ENCODE measurements at regions not wholly inside any gene's neighbourhood (a gene's known extent, or its start where the extent isn't known, plus 50 kb on each side); places are given as distances from the start of the nearest gene placed in this dataset.
A peak's percentile ranks its signal among the peaks of the same experiment; 100 is the strongest.

DNA sequence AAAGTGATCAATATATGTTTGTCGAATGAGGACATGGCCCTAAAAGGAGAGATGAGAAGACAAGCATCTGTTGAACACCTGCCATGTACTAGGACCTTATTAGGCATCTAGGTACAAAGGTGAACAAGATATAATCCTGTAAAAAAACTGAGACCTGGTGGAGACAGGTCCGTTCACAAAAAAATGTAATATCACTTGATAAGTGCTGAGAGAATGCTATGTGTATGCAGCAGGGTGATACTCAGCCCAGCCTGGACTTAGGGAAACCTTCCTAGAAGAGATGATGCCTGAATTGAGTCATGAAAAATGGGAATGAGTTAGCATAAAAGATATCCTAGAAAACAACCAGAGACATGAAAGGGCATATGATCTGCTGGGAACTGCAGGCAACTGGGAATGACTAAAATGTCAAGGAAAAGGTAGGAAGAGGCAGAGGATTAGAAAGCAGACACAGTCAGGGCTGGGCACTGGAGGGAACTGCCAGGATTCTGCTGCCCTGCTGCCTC, 108.5 kb downstream of the ADRB2 start:
- Histone ChIP-seq H3K4me2 (ENCODE audit: low read length) (no peak overlapping the region), H3K27ac (ENCODE audit: low read depth, low read length) (no peak overlapping the region), H3K79me1 (ENCODE audit: low read length) (no peaks in the 10 kb centered on the region), H3K4me1 (ENCODE audit: control insufficient read depth in 1 of 2, insufficient read depth in 2 of 2, low read length in 2 of 2) (no peaks in the 10 kb centered on the region), H2BK5ac (ENCODE audit: low read depth, low read length, poor library complexity) (no peak overlapping the region), H3K79me2 (ENCODE audit: control insufficient read depth, insufficient read depth, low read length, poor library complexity) (no peaks in the 10 kb centered on the region), H4K8ac (ENCODE audit: low read depth, low read length) (no peak overlapping the region), H3K4ac (ENCODE audit: low read depth, low read length) (no peak overlapping the region), H3K36me3 (ENCODE audit: control insufficient read depth in 1 of 2, insufficient read depth in 2 of 2, low read length in 2 of 2) (no peaks in the 10 kb centered on the region), H3K9me3 (ENCODE audit: insufficient read depth, low read depth, low read length) (no peaks in the 10 kb centered on the region), H3K23ac (ENCODE audit: low read length) (no peak overlapping the region), H3K9ac (ENCODE audit: low read length) (no peak overlapping the region), H3K18ac (ENCODE audit: low read length) (no peak overlapping the region), H3K27me3 (ENCODE audit: insufficient read depth, low read length) (no peaks in the 10 kb centered on the region), H2AFZ (ENCODE audit: insufficient read depth, low read length, poor library complexity) (no peak overlapping the region), H4K91ac (ENCODE audit: low read depth, low read length) (no peak overlapping the region), H3K14ac (ENCODE audit: low read length) (no peak overlapping the region), H3K4me3 (ENCODE audit: low read depth, low read length) (no peak overlapping the region), H4K12ac (ENCODE audit: low read depth, low read length) (no peak overlapping the region), H2BK12ac (ENCODE audit: low read length) (no peak overlapping the region), H2BK120ac (ENCODE audit: insufficient read depth, low read length, poor library complexity) (no peak overlapping the region), H2AK5ac (ENCODE audit: low read length) (no peak overlapping the region)
- no peak for DNase-seq
- no CpG with 5 or more reads among the region's 2 CpGs for WGBS (ENCODE audit: extremely low coverage, insufficient coverage, insufficient read length)

GRCh38 chr5:148937239-148937638, 110.8 kb downstream of the ADRB2 start:
- Histone ChIP-seq H2AK5ac (ENCODE audit: low read length) (no peak overlapping the region), H3K23ac (ENCODE audit: low read length) (no peak overlapping the region), H3K36me3 (ENCODE audit: control insufficient read depth in 1 of 2, insufficient read depth in 2 of 2, low read length in 2 of 2) (no peaks in the 10 kb centered on the region), H3K9me3 (ENCODE audit: insufficient read depth, low read depth, low read length) (no peaks in the 10 kb centered on the region), H3K14ac (ENCODE audit: low read length) (no peak overlapping the region), H3K27ac (ENCODE audit: low read depth, low read length) (no peak overlapping the region), H3K18ac (ENCODE audit: low read length) (no peak overlapping the region), H3K9ac (ENCODE audit: low read length) (no peak overlapping the region), H4K12ac (ENCODE audit: low read depth, low read length) (no peak overlapping the region), H2BK12ac (ENCODE audit: low read length) (no peak overlapping the region), H2BK5ac (ENCODE audit: low read depth, low read length, poor library complexity) (no peak overlapping the region), H2BK120ac (ENCODE audit: insufficient read depth, low read length, poor library complexity) (no peak overlapping the region), H3K27me3 (ENCODE audit: insufficient read depth, low read length) (no peaks in the 10 kb centered on the region), H3K79me1 (ENCODE audit: low read length) (no peaks in the 10 kb centered on the region), H3K4me3 (ENCODE audit: low read depth, low read length) (no peak overlapping the region), H3K79me2 (ENCODE audit: control insufficient read depth, insufficient read depth, low read length, poor library complexity) (no peaks in the 10 kb centered on the region), H4K91ac (ENCODE audit: low read depth, low read length) (no peak overlapping the region), H3K4me1 (ENCODE audit: control insufficient read depth in 1 of 2, insufficient read depth in 2 of 2, low read length in 2 of 2) (no peaks in the 10 kb centered on the region), H3K4ac (ENCODE audit: low read depth, low read length) (no peak overlapping the region), H2AFZ (ENCODE audit: insufficient read depth, low read length, poor library complexity) (no peak overlapping the region), H4K8ac (ENCODE audit: low read depth, low read length) (no peak overlapping the region), H3K4me2 (ENCODE audit: low read length) (no peak overlapping the region)
- DNase-seq = no peak
- no CpG with 5 or more reads among the region's 1 CpG for WGBS (ENCODE audit: extremely low coverage, insufficient coverage, insufficient read length)

GRCh38 chr5:148937830-148938521, 111.6 kb downstream of the ADRB2 start:
- no peak overlapping the region for H3K4me3 ChIP-seq (ENCODE audit: low read depth, low read length)
- H2BK5ac ChIP-seq (ENCODE audit: low read depth, low read length, poor library complexity) = no peak overlapping the region
- no CpG with 5 or more reads among the region's 4 CpGs for WGBS (ENCODE audit: extremely low coverage, insufficient coverage, insufficient read length)
- no peak overlapping the region for H2AFZ ChIP-seq (ENCODE audit: insufficient read depth, low read length, poor library complexity)
- no peak for DNase-seq
- no peaks in the 10 kb centered on the region for H3K27me3 ChIP-seq (ENCODE audit: insufficient read depth, low read length)
- H3K9ac ChIP-seq (ENCODE audit: low read length) = no peak overlapping the region
- no peaks in the 10 kb centered on the region for H3K79me1 ChIP-seq (ENCODE audit: low read length)
- H3K14ac ChIP-seq (ENCODE audit: low read length) = no peak overlapping the region
- no peak overlapping the region for H3K18ac ChIP-seq (ENCODE audit: low read length)
- no peak overlapping the region for H2BK12ac ChIP-seq (ENCODE audit: low read length)
- no peak overlapping the region for H3K23ac ChIP-seq (ENCODE audit: low read length)
- no peak overlapping the region for H2AK5ac ChIP-seq (ENCODE audit: low read length)
- H4K8ac ChIP-seq (ENCODE audit: low read depth, low read length) = no peak overlapping the region
- no peak overlapping the region for H3K27ac ChIP-seq (ENCODE audit: low read depth, low read length)
- H3K36me3 ChIP-seq (ENCODE audit: control insufficient read depth in 1 of 2, insufficient read depth in 2 of 2, low read length in 2 of 2) = no peaks in the 10 kb centered on the region
- no peak overlapping the region for H3K4ac ChIP-seq (ENCODE audit: low read depth, low read length)
- no peak overlapping the region for H3K4me2 ChIP-seq (ENCODE audit: low read length)
- H2BK120ac ChIP-seq (ENCODE audit: insufficient read depth, low read length, poor library complexity) = no peak overlapping the region
- H3K4me1 ChIP-seq (ENCODE audit: control insufficient read depth in 1 of 2, insufficient read depth in 2 of 2, low read length in 2 of 2) = no peaks in the 10 kb centered on the region
- no peak overlapping the region for H4K91ac ChIP-seq (ENCODE audit: low read depth, low read length)
- no peak overlapping the region for H4K12ac ChIP-seq (ENCODE audit: low read depth, low read length)
- H3K9me3 ChIP-seq (ENCODE audit: insufficient read depth, low read depth, low read length) = no peaks in the 10 kb centered on the region
- H3K79me2 ChIP-seq (ENCODE audit: control insufficient read depth, insufficient read depth, low read length, poor library complexity) = no peaks in the 10 kb centered on the region

- no peaks in the 10 kb centered on the region for H3K27me3 ChIP-seq (ENCODE audit: insufficient read depth, low read length)
- no peak overlapping the region for H3K4ac ChIP-seq (ENCODE audit: low read depth, low read length)
- 100% methylated on average over 1 of the region's 3 CpGs for WGBS (ENCODE audit: extremely low coverage, insufficient coverage, insufficient read length)
- no peak overlapping the region for H4K91ac ChIP-seq (ENCODE audit: low read depth, low read length)
- no peaks in the 10 kb centered on the region for H3K79me1 ChIP-seq (ENCODE audit: low read length)
- no peak overlapping the region for H3K4me3 ChIP-seq (ENCODE audit: low read depth, low read length)
- no peak overlapping the region for H3K18ac ChIP-seq (ENCODE audit: low read length)
- no peak overlapping the region for H3K9ac ChIP-seq (ENCODE audit: low read length)
- H2AFZ ChIP-seq (ENCODE audit: insufficient read depth, low read length, poor library complexity) = no peak overlapping the region
- no peaks in the 10 kb centered on the region for H3K4me1 ChIP-seq (ENCODE audit: control insufficient read depth in 1 of 2, insufficient read depth in 2 of 2, low read length in 2 of 2)
- H3K9me3 ChIP-seq (ENCODE audit: insufficient read depth, low read depth, low read length) = no peaks in the 10 kb centered on the region
- H2BK5ac ChIP-seq (ENCODE audit: low read depth, low read length, poor library complexity) = no peak overlapping the region
- no peak overlapping the region for H3K27ac ChIP-seq (ENCODE audit: low read depth, low read length)
- no peaks in the 10 kb centered on the region for H3K36me3 ChIP-seq (ENCODE audit: control insufficient read depth in 1 of 2, insufficient read depth in 2 of 2, low read length in 2 of 2)
- no peak overlapping the region for H4K12ac ChIP-seq (ENCODE audit: low read depth, low read length)
- no peaks in the 10 kb centered on the region for H3K79me2 ChIP-seq (ENCODE audit: control insufficient read depth, insufficient read depth, low read length, poor library complexity)
- H2AK5ac ChIP-seq (ENCODE audit: low read length) = no peak overlapping the region
- H3K14ac ChIP-seq (ENCODE audit: low read length) = no peak overlapping the region
- H3K4me2 ChIP-seq (ENCODE audit: low read length) = no peak overlapping the region
- no peak overlapping the region for H4K8ac ChIP-seq (ENCODE audit: low read depth, low read length)
- DNase-seq = peak; percentile 87 to 88
- H2BK120ac ChIP-seq (ENCODE audit: insufficient read depth, low read length, poor library complexity) = no peak overlapping the region
- H2BK12ac ChIP-seq (ENCODE audit: low read length) = no peak overlapping the region
- H3K23ac ChIP-seq (ENCODE audit: low read length) = no peak overlapping the region
These were observed 112.1 kb downstream of the ADRB2 start for GRCh38 chr5:148938522-148938882.
